ENCODE measurements at regions not wholly inside any gene's neighbourhood (a gene's known extent, or its start where the extent isn't known, plus 50 kb on each side); places are given as distances from the start of the nearest gene placed in this dataset.
"Not testable (repeated sequence)": the region's sequence is repeated elsewhere in the genome, so short reads cannot be mapped to it uniquely, and the experiment has no call there.

- Histone ChIP-seq H3K4me3 (no peak overlapping the region), H3K27me3 (no peaks in the 10 kb centered on the region), H3K36me3 (no peaks in the 10 kb centered on the region), H3K4me1 (no peaks in the 10 kb centered on the region), H3K9me3 (peaks cover 0 to 32% (median 0%) of the 10 kb centered on the region in 4 donors), H3K27ac (no peak overlapping the region)
- DNase-seq (ENCODE audit: low spot score in 2 of 2), result no peak
- TF ChIP-seq CTCF (IDR thresholded peaks at IDR 0.05), result no peak
- TF ChIP-seq EP300 (IDR thresholded peaks at IDR 0.05), result no peak
- TF ChIP-seq POLR2A (IDR thresholded peaks at IDR 0.05), result no peak
- WGBS, 2 donors, result 52 to 66% methylated on average over 3 of the region's 3 CpGs
These were observed 233.6 kb upstream of the TRPC7 start for GRCh38 chr5:136598802-136599404.

GRCh38 chr5:136594416-136594815 is 229.1 kb upstream of the TRPC7 start:
- no peaks in the 10 kb centered on the region for H3K36me3 ChIP-seq
- no peak for DNase-seq (ENCODE audit: low spot score in 2 of 2)
- 66 to 76% methylated on average over 2 of the region's 2 CpGs for WGBS, 2 donors
- H3K9me3 ChIP-seq, result peaks cover 0 to 3% (median 0%) of the 10 kb centered on the region in 4 donors
- no peak overlapping the region for H3K4me3 ChIP-seq
- no peaks in the 10 kb centered on the region for H3K27me3 ChIP-seq
- no peak overlapping the region for H3K27ac ChIP-seq
- TF ChIP-seq CTCF (IDR thresholded peaks at IDR 0.05), result no peak
- no peak for TF ChIP-seq POLR2A (IDR thresholded peaks at IDR 0.05)
- no peak for TF ChIP-seq EP300 (IDR thresholded peaks at IDR 0.05)
- H3K4me1 ChIP-seq, result no peaks in the 10 kb centered on the region

GRCh38 chr5:136590581-136590980 is 225.2 kb upstream of the TRPC7 start:
- Histone ChIP-seq H3K27ac (no peak overlapping the region), H3K4me1 (no peaks in the 10 kb centered on the region), H3K9me3 (peaks cover 0 to 3% (median 0%) of the 10 kb centered on the region in 4 donors), H3K36me3 (no peaks in the 10 kb centered on the region), H3K4me3 (no peak overlapping the region), H3K27me3 (no peaks in the 10 kb centered on the region)
- DNase-seq (ENCODE audit: low spot score in 2 of 2), result no peak
- 56 to 59% methylated on average over 1 of the region's 1 CpG for WGBS, 2 donors
- TF ChIP-seq EP300 (IDR thresholded peaks at IDR 0.05) (no peak), POLR2A (IDR thresholded peaks at IDR 0.05) (no peak), CTCF (IDR thresholded peaks at IDR 0.05) (no peak)

GRCh38 chr5:136586196-136586595 is 220.9 kb upstream of the TRPC7 start:
- no peak for DNase-seq (ENCODE audit: low spot score in 2 of 2)
- Histone ChIP-seq H3K36me3 (no peaks in the 10 kb centered on the region), H3K4me1 (no peaks in the 10 kb centered on the region), H3K27ac (no peak overlapping the region), H3K27me3 (no peaks in the 10 kb centered on the region), H3K9me3 (peaks cover 0 to 3% (median 0%) of the 10 kb centered on the region in 4 donors), H3K4me3 (no peak overlapping the region)
- TF ChIP-seq CTCF (IDR thresholded peaks at IDR 0.05) (no peak), POLR2A (IDR thresholded peaks at IDR 0.05) (no peak), EP300 (IDR thresholded peaks at IDR 0.05) (no peak)
- WGBS, 2 donors, result 75 to 83% methylated on average over 2 of the region's 2 CpGs

GRCh38 chr5:136584474-136584873 is 219.1 kb upstream of the TRPC7 start:
- Histone ChIP-seq H3K4me3 (no peak overlapping the region), H3K27me3 (no peaks in the 10 kb centered on the region), H3K36me3 (no peaks in the 10 kb centered on the region), H3K27ac (no peak overlapping the region), H3K9me3 (no peaks in the 10 kb centered on the region), H3K4me1 (no peaks in the 10 kb centered on the region)
- no peak for DNase-seq (ENCODE audit: low spot score in 2 of 2)
- WGBS, 2 donors, result 89 to 92% methylated on average over 4 of the region's 4 CpGs
- no peak for TF ChIP-seq EP300 (IDR thresholded peaks at IDR 0.05)

- DNase-seq (ENCODE audit: low spot score in 2 of 2), result no peak
- Histone ChIP-seq H3K4me3 (no peak overlapping the region), H3K27ac (no peak overlapping the region), H3K36me3 (no peaks in the 10 kb centered on the region), H3K9me3 (no peaks in the 10 kb centered on the region), H3K4me1 (no peaks in the 10 kb centered on the region), H3K27me3 (no peaks in the 10 kb centered on the region)
- TF ChIP-seq CTCF (IDR thresholded peaks at IDR 0.05) (no peak), POLR2A (IDR thresholded peaks at IDR 0.05) (no peak), EP300 (IDR thresholded peaks at IDR 0.05) (no peak)
- 49 to 51% methylated on average over 3 of the region's 3 CpGs for WGBS, 2 donors
These were observed 213.9 kb upstream of the TRPC7 start for GRCh38 chr5:136579238-136579637.

GRCh38 chr5:136569875-136570274 is 204.5 kb upstream of the TRPC7 start:
- not testable (repeated sequence) for H3K4me1 ChIP-seq; H3K9me3 ChIP-seq; H3K4me3 ChIP-seq; H3K27ac ChIP-seq; H3K36me3 ChIP-seq; DNase-seq (ENCODE audit: low spot score in 2 of 2); H3K27me3 ChIP-seq

- H3K27ac ChIP-seq; H3K27me3 ChIP-seq; H3K36me3 ChIP-seq; DNase-seq (ENCODE audit: low spot score in 2 of 2); H3K4me1 ChIP-seq; H3K4me3 ChIP-seq; H3K9me3 ChIP-seq: not testable (repeated sequence)
- WGBS, 2 donors, result 54 to 63% methylated on average over 3 of the region's 3 CpGs
These were observed 200.1 kb upstream of the TRPC7 start for GRCh38 chr5:136565457-136565856.

Measured in tibial nerve (tissue), 4 donors.